B cell (primary cell): ENCODE measurements at regions not wholly inside any gene's neighbourhood (a gene's known extent, or its start where the extent isn't known, plus 50 kb on each side); places are given as distances from the start of the nearest gene placed in this dataset.

Experiments used
- ATAC-seq: fragments of 200-7000 bp; cut with Tn5 transposase; one replicate; pipeline ENCODE4 v1.10.0; 2021; ENCODE audit warnings: low read depth, mild to moderate bottlenecking, moderate number of reproducible peaks, moderate library complexity
- CTCF ChIA-PET: fragments of 350-600 bp; sonication (Branson Sonifier 250); formaldehyde crosslinking; loops from one replicate; lab custom pipeline; 2021; ENCODE audit warnings: antibody characterized with exemption, inconsistent platforms; lab: Charles Lee
- POLR2A ChIA-PET: fragments of 350-600 bp; sonication (Branson Sonifier 250); formaldehyde crosslinking; loops from one replicate; lab custom pipeline; 2021; ENCODE audit warnings: antibody characterized with exemption; lab: Charles Lee
- DNase-seq: peaks from one replicate; pipeline ENCODE4 v3.0.0; 2013
- H2AFZ ChIP-seq: 2 replicates; pipeline ENCODE4 v1.6.1; 2012; ENCODE audit warnings: mild to moderate bottlenecking, low read depth, low read length; ENCODE audit not compliant: insufficient read depth, poor library complexity, severe bottlenecking
- H3K27ac ChIP-seq, 2 donors: 1 replicate in 1 of 2; 2 replicates in 1 of 2; pipeline ENCODE4 v1.5.1; 2012 to 2013; ENCODE audit warnings: low read length in 2 of 2, mild to moderate bottlenecking in 2 of 2, moderate library complexity in 1 of 2
- H3K27me3 ChIP-seq, 4 experiments: fragments of 200-600 bp in 1 of 4; sonication (generic) in 1 of 4; replicated peaks in 1 of 4; 1 replicate in 2 of 4; 2 replicates in 2 of 4; pipeline versions ENCODE4 v1.6.1 to v1.7.0; 2013 to 2016; ENCODE audit warnings: low read length in 3 of 4, mild to moderate bottlenecking in 2 of 4, mixed read lengths in 1 of 4, moderate library complexity in 1 of 4; ENCODE audit not compliant: insufficient read depth in 4 of 4, control insufficient read depth in 3 of 4; ENCODE audit errors: control extremely low read depth in 1 of 4
- H3K36me3 ChIP-seq, 2 experiments: replicated peaks in 1 of 2; 1 replicate in 1 of 2; 2 replicates in 1 of 2; pipeline versions ENCODE4 v1.6.1 to v1.7.1; 2013; ENCODE audit warnings: low read length in 1 of 2; ENCODE audit not compliant: insufficient read depth in 2 of 2, control insufficient read depth in 1 of 2; ENCODE audit errors: control extremely low read depth in 1 of 2, extremely low read depth in 1 of 2
- H3K4me1 ChIP-seq, 2 donors: fragments of 200-600 bp in 1 of 2; sonication (generic) in 1 of 2; 1 replicate in 1 of 2; 2 replicates in 1 of 2; pipeline versions ENCODE4 v1.5.1 to v1.6.1; 2013 to 2017; ENCODE audit warnings: low read length in 2 of 2; ENCODE audit not compliant: control insufficient read depth in 2 of 2, insufficient read depth in 2 of 2
- H3K4me2 ChIP-seq: replicated peaks from 2 replicates; pipeline ENCODE3; 2012; ENCODE audit warnings: mild to moderate bottlenecking, low read depth, low read length; ENCODE audit not compliant: poor library complexity, severe bottlenecking
- H3K4me3 ChIP-seq, 5 experiments: fragments of 200-600 bp in 1 of 5; sonication (generic) in 1 of 5; 1 replicate in 3 of 5; 2 replicates in 2 of 5; pipeline versions ENCODE4 v1.5.1 to v1.7.0; 2011 to 2016; ENCODE audit warnings: low read length in 4 of 5, mild to moderate bottlenecking in 4 of 5, low read depth in 2 of 5, control low read depth in 1 of 5, moderate library complexity in 1 of 5; ENCODE audit not compliant: insufficient read depth in 1 of 5; ENCODE audit errors: control extremely low read depth in 1 of 5, extremely low read depth in 1 of 5
- H3K79me2 ChIP-seq: fragments of 200-600 bp; sonication (generic); one replicate; pipeline ENCODE4 v1.6.0; 2016; ENCODE audit warnings: low read length; ENCODE audit not compliant: control insufficient read depth, insufficient read depth
- H3K9ac ChIP-seq: fragments of 200-600 bp; sonication (generic); 2 replicates; pipeline ENCODE4 v1.6.1; 2017; ENCODE audit warnings: mild to moderate bottlenecking, low read length, moderate library complexity
- H3K9me3 ChIP-seq, 3 donors: one replicate each; pipeline versions ENCODE4 v1.6.1 to v1.7.1; 2013; ENCODE audit warnings: low read length in 2 of 3; ENCODE audit not compliant: control insufficient read depth in 2 of 3, insufficient read depth in 1 of 3; ENCODE audit errors: control extremely low read depth in 1 of 3
- H4K20me1 ChIP-seq: 2 replicates; pipeline ENCODE4 v1.6.0; 2012; ENCODE audit warnings: mild to moderate bottlenecking, low read length; ENCODE audit not compliant: insufficient read depth, control insufficient read depth, poor library complexity, severe bottlenecking
- H3K27ac Mint-ChIP-seq: one replicate; pipeline ENCODE4 v1.8.0; 2021; ENCODE audit warnings: mixed read lengths
- H3K27me3 Mint-ChIP-seq: one replicate; pipeline ENCODE4 v1.8.0; 2021; ENCODE audit warnings: mixed read lengths
- H3K4me1 Mint-ChIP-seq: one replicate; pipeline ENCODE4 v1.8.0; 2021; ENCODE audit warnings: mixed read lengths
- H3K4me3 Mint-ChIP-seq: one replicate; pipeline ENCODE4 v1.8.0; 2021; ENCODE audit warnings: mixed read lengths
- H3K9me3 Mint-ChIP-seq: one replicate; pipeline ENCODE4 v1.8.0; 2022; ENCODE audit warnings: mixed read lengths; ENCODE audit not compliant: insufficient read depth
- CTCF ChIP-seq: fragments of 200-600 bp; IDR thresholded peaks from one replicate; pipeline ENCODE4 v1.8.0; 2022; ENCODE audit warnings: antibody characterized with exemption, mild to moderate bottlenecking
- EZH2 ChIP-seq: IDR thresholded peaks from 2 replicates; pipeline ENCODE4 v1.6.1; 2012; ENCODE audit warnings: borderline replicate concordance, low read depth, mild to moderate bottlenecking, moderate library complexity, low read length; ENCODE audit not compliant: insufficient read depth, poor library complexity, severe bottlenecking
- WGBS: methylation state at CpG from one replicate; pipeline ENCODE4 v1.1.5; 2013; ENCODE audit warnings: missing lambda C conversion rate; ENCODE audit not compliant: insufficient coverage; 5-methylcytosine and 5-hydroxymethylcytosine counted together
- intact Hi-C: fragments of 100-400 bp; cut with micrococcal nuclease; formaldehyde crosslinking; loops from one replicate; pipeline ENCODE4 v1.10.0; 2022

- Mint-ChIP-seq H3K9me3 (no peaks in the 10 kb centered on the region), H3K27ac (no peak overlapping the region), H3K4me1 (peaks cover 8% of the 10 kb centered on the region), H3K27me3 (no peaks in the 10 kb centered on the region), H3K4me3 (no peak overlapping the region)
- Histone ChIP-seq H2AFZ (no peak overlapping the region), H3K9me3 (no peaks in the 10 kb centered on the region), H3K27me3 (no peaks in the 10 kb centered on the region), H3K4me3 (no peak overlapping the region), H3K27ac (no peak overlapping the region), H4K20me1 (no peaks in the 10 kb centered on the region), H3K9ac (no peak overlapping the region), H3K79me2 (no peaks in the 10 kb centered on the region), H3K4me1 (peaks cover 6 to 12% of the 10 kb centered on the region in 2 donors), H3K36me3 (no peaks in the 10 kb centered on the region), H3K4me2 (no peak overlapping the region)
- DNase-seq, result no peak
- WGBS, result 93% methylated on average over 12 of the region's 12 CpGs
- intact Hi-C loops, result no loop called here
- POLR2A ChIA-PET, result no interaction called here
- no peak for TF ChIP-seq CTCF
- TF ChIP-seq EZH2, result no peak
- CTCF ChIA-PET, result no interaction called here
- ATAC-seq, result no peak
Observed at GRCh38 chr7:66741-67140, 125.6 kb upstream of the FAM20C start.

- H3K9me3 ChIP-seq, result no peaks in the 10 kb centered on the region
- H3K4me3 ChIP-seq, result no peak overlapping the region
- no peaks in the 10 kb centered on the region for H3K79me2 ChIP-seq
- Mint-ChIP-seq H3K27ac (no peak overlapping the region), H3K9me3 (no peaks in the 10 kb centered on the region), H3K4me3 (no peak overlapping the region), H3K4me1 (peaks cover 8% of the 10 kb centered on the region), H3K27me3 (no peaks in the 10 kb centered on the region)
- 91% methylated on average over 8 of the region's 11 CpGs for WGBS
- intact Hi-C loops, result no loop called here
- H3K36me3 ChIP-seq, result no peaks in the 10 kb centered on the region
- no peaks in the 10 kb centered on the region for H3K27me3 ChIP-seq
- H3K4me1 ChIP-seq, result peaks cover 6 to 12% of the 10 kb centered on the region in 2 donors
- TF ChIP-seq CTCF, result no peak
- TF ChIP-seq EZH2, result no peak
- H2AFZ ChIP-seq, result no peak overlapping the region
- no peak overlapping the region for H3K27ac ChIP-seq
- no peak for DNase-seq
- H4K20me1 ChIP-seq, result no peaks in the 10 kb centered on the region
- CTCF ChIA-PET, result no interaction called here
- no peak overlapping the region for H3K9ac ChIP-seq
- POLR2A ChIA-PET, result no interaction called here
- ATAC-seq, result no peak
- no peak overlapping the region for H3K4me2 ChIP-seq
Observed at GRCh38 chr7:67661-68395, 124.5 kb upstream of the FAM20C start.
